Muscle of leg (tissue), 3 donors: ENCODE measurements at regions not wholly inside any gene's neighbourhood (a gene's known extent, or its start where the extent isn't known, plus 50 kb on each side); places are given as distances from the start of the nearest gene placed in this dataset.

Source experiments
- DNase-seq: peaks from one replicate; pipeline ENCODE4 v3.0.0; 2013
- H3K27ac ChIP-seq: one replicate; pipeline ENCODE4 v1.5.1; 2013; ENCODE audit warnings: mild to moderate bottlenecking, low read length, control low read depth
- H3K27me3 ChIP-seq: one replicate; pipeline ENCODE4 v1.6.1; 2013; ENCODE audit warnings: low read length; ENCODE audit not compliant: control insufficient read depth, insufficient read depth
- H3K36me3 ChIP-seq: one replicate; pipeline ENCODE4 v1.6.1; 2013; ENCODE audit warnings: low read length; ENCODE audit not compliant: control insufficient read depth, insufficient read depth
- H3K4me1 ChIP-seq: one replicate; pipeline ENCODE4 v1.6.1; 2013; ENCODE audit warnings: low read length; ENCODE audit not compliant: control insufficient read depth, insufficient read depth
- H3K4me3 ChIP-seq: one replicate; pipeline ENCODE4 v1.5.1; 2013; ENCODE audit warnings: low read length, control low read depth
- H3K9me3 ChIP-seq: replicated peaks from 2 replicates; pipeline ENCODE4 v1.6.1; 2013; ENCODE audit warnings: low read depth, low read length; ENCODE audit not compliant: control insufficient read depth
- WGBS: methylation state at CpG from one replicate; pipeline ENCODE4 v1.1.5; 2013; ENCODE audit warnings: missing lambda C conversion rate; ENCODE audit not compliant: insufficient coverage; 5-methylcytosine and 5-hydroxymethylcytosine counted together

- no peak overlapping the region for H3K4me3 ChIP-seq
- H3K9me3 ChIP-seq: no peaks in the 10 kb centered on the region
- H3K36me3 ChIP-seq: no peaks in the 10 kb centered on the region
- DNase-seq: no peak
- no peak overlapping the region for H3K27ac ChIP-seq
- 16% methylated on average over 11 of the region's 15 CpGs for WGBS
- H3K4me1 ChIP-seq: no peaks in the 10 kb centered on the region
- H3K27me3 ChIP-seq: peaks cover 51% of the 10 kb centered on the region
These were observed 183.4 kb upstream of the TOPAZ1 start for GRCh38 chr3:44058022-44058867.

GRCh38 chr3:44058868-44059203 lies 182.8 kb upstream of the TOPAZ1 start:
- no peak for DNase-seq
- Histone ChIP-seq H3K27me3 (peaks cover 47% of the 10 kb centered on the region), H3K4me3 (no peak overlapping the region), H3K36me3 (no peaks in the 10 kb centered on the region), H3K4me1 (no peaks in the 10 kb centered on the region), H3K27ac (no peak overlapping the region), H3K9me3 (no peaks in the 10 kb centered on the region)
- WGBS: 55% methylated on average over 2 of the region's 5 CpGs

- Histone ChIP-seq H3K27ac (no peak overlapping the region), H3K9me3 (no peaks in the 10 kb centered on the region), H3K4me1 (no peaks in the 10 kb centered on the region), H3K4me3 (no peak overlapping the region), H3K36me3 (no peaks in the 10 kb centered on the region), H3K27me3 (peaks cover 47% of the 10 kb centered on the region)
- WGBS: no CpG with 5 or more reads among the region's 5 CpGs
- DNase-seq: no peak
These were observed 181.5 kb upstream of the TOPAZ1 start for GRCh38 chr3:44060164-44060563.

- Histone ChIP-seq H3K27ac (no peak overlapping the region), H3K4me1 (no peaks in the 10 kb centered on the region), H3K27me3 (peaks cover 45% of the 10 kb centered on the region), H3K9me3 (no peaks in the 10 kb centered on the region), H3K36me3 (no peaks in the 10 kb centered on the region), H3K4me3 (no peak overlapping the region)
- no peak for DNase-seq
- WGBS: no CpG with 5 or more reads among the region's 3 CpGs
These were observed 180.4 kb upstream of the TOPAZ1 start for GRCh38 chr3:44061268-44061667.

- no peak overlapping the region for H3K4me3 ChIP-seq
- H3K36me3 ChIP-seq: no peaks in the 10 kb centered on the region
- no peaks in the 10 kb centered on the region for H3K9me3 ChIP-seq
- WGBS: 38% methylated on average over 9 of the region's 9 CpGs
- H3K27ac ChIP-seq: no peak overlapping the region
- H3K27me3 ChIP-seq: peaks cover 42% of the 10 kb centered on the region
- H3K4me1 ChIP-seq: no peaks in the 10 kb centered on the region
- DNase-seq: no peak
These were observed 179.7 kb upstream of the TOPAZ1 start for GRCh38 chr3:44061961-44062360.

GRCh38 chr3:44065311-44066094 lies 176.2 kb upstream of the TOPAZ1 start:
- H3K4me3 ChIP-seq: no peak overlapping the region
- no peaks in the 10 kb centered on the region for H3K36me3 ChIP-seq
- 52% methylated on average over 5 of the region's 10 CpGs for WGBS
- peak; percentile 7 for DNase-seq
- no peaks in the 10 kb centered on the region for H3K4me1 ChIP-seq
- H3K27me3 ChIP-seq: peaks cover 22% of the 10 kb centered on the region
- no peaks in the 10 kb centered on the region for H3K9me3 ChIP-seq
- H3K27ac ChIP-seq: no peak overlapping the region

- WGBS: no CpG with 5 or more reads among the region's 3 CpGs
- no peaks in the 10 kb centered on the region for H3K36me3 ChIP-seq
- no peaks in the 10 kb centered on the region for H3K4me1 ChIP-seq
- H3K4me3 ChIP-seq: no peak overlapping the region
- DNase-seq: no peak
- H3K27me3 ChIP-seq: peaks cover 13% of the 10 kb centered on the region
- H3K27ac ChIP-seq: no peak overlapping the region
- no peaks in the 10 kb centered on the region for H3K9me3 ChIP-seq
These were observed 174.9 kb upstream of the TOPAZ1 start for GRCh38 chr3:44066806-44067205.

- no peaks in the 10 kb centered on the region for H3K9me3 ChIP-seq
- 73% methylated on average over 3 of the region's 6 CpGs for WGBS
These were observed 174.3 kb upstream of the TOPAZ1 start for GRCh38 chr3:44067431-44067830.

GRCh38 chr3:44068753-44069152 lies 172.9 kb upstream of the TOPAZ1 start:
- no peak for DNase-seq
- Histone ChIP-seq H3K36me3 (no peaks in the 10 kb centered on the region), H3K4me3 (no peak overlapping the region), H3K27me3 (no peaks in the 10 kb centered on the region), H3K27ac (no peak overlapping the region), H3K9me3 (no peaks in the 10 kb centered on the region), H3K4me1 (no peaks in the 10 kb centered on the region)
- WGBS: no CpG with 5 or more reads among the region's 3 CpGs

More at GRCh38 chr3:44067431-44067830, 174.3 kb upstream of the TOPAZ1 start:
- Histone ChIP-seq H3K27ac (no peak overlapping the region), H3K4me1 (no peaks in the 10 kb centered on the region), H3K36me3 (no peaks in the 10 kb centered on the region), H3K4me3 (no peak overlapping the region), H3K27me3 (peaks cover 7% of the 10 kb centered on the region)
- no peak for DNase-seq

- DNase-seq: no peak
- H3K4me1 ChIP-seq: no peaks in the 10 kb centered on the region
- no peak overlapping the region for H3K27ac ChIP-seq
- no peaks in the 10 kb centered on the region for H3K9me3 ChIP-seq
- no peak overlapping the region for H3K4me3 ChIP-seq
- H3K27me3 ChIP-seq: no peaks in the 10 kb centered on the region
- 61% methylated on average over 4 of the region's 5 CpGs for WGBS
- no peaks in the 10 kb centered on the region for H3K36me3 ChIP-seq
These were observed 172.4 kb upstream of the TOPAZ1 start for GRCh38 chr3:44069276-44069675.
